Limb (tissue), 2 donors: ENCODE measurements at regions not wholly inside any gene's neighbourhood (a gene's known extent, or its start where the extent isn't known, plus 50 kb on each side); places are given as distances from the start of the nearest gene placed in this dataset.

Experiments used
- DNase-seq, 2 donors: peaks; one replicate each; pipeline ENCODE4 v3.0.0-alpha.2; 2016; ENCODE audit errors: extremely low spot score in 2 of 2

DNA sequence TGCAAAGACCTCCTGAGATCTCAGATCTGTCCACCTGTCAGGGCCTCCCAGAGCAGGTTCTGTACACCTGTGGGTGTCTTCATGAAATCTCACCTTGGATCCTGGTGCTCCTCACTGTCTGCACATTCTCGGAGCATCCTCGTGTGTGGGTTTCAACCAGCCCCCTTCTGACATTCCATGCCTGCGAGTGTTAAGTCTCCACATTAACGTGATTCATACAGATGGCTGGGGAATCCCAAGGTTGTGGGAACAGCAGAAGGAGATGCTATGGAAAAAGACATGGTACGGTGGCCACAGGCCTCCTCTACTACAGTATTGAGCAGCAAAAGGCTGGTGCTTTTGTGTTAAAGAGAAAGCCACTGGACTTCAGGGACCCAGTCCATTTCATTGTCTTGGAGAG lies 556.5 kb downstream of the DHX35 start:
- no peak for DNase-seq

DNA sequence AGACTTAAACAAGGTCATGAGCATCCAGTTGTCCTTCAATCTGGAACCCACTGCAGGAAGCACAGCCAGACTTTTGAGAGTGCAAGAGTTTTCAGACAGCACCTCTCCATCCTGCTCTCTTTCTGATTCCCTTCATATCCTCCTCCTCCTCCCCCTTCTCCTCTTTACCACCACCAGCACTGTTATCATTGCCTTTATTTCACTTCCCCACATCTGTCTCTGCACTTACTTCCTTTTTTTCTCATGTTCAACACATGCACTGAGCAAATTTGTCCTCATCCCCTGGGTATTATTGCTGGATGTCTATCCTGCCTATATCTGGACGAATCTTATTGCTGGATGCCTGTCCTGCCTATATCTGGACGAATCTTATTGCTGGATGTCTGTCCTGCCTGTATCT lies 554.8 kb downstream of the DHX35 start:
- DNase-seq = no peak

DNA sequence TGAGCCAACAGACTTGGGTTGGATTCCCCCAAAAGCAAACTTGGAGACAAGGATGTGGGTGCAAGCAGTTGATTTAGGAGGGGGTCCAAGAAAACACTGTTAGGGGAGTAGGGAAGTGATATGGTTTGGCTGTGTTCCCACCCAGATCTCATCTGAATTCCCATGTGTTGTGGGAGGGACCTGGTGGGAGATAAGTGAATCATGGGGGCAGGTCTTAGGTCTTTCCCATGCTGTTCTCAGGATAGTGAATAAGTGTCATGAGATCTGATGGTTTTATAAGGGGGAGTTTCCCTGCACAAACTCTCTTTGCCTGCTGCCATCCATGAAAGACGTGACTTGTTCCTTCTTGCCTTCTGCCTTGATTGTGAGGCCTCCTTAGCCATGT lies 542.6 kb downstream of the DHX35 start:
- no peak for DNase-seq

DNA sequence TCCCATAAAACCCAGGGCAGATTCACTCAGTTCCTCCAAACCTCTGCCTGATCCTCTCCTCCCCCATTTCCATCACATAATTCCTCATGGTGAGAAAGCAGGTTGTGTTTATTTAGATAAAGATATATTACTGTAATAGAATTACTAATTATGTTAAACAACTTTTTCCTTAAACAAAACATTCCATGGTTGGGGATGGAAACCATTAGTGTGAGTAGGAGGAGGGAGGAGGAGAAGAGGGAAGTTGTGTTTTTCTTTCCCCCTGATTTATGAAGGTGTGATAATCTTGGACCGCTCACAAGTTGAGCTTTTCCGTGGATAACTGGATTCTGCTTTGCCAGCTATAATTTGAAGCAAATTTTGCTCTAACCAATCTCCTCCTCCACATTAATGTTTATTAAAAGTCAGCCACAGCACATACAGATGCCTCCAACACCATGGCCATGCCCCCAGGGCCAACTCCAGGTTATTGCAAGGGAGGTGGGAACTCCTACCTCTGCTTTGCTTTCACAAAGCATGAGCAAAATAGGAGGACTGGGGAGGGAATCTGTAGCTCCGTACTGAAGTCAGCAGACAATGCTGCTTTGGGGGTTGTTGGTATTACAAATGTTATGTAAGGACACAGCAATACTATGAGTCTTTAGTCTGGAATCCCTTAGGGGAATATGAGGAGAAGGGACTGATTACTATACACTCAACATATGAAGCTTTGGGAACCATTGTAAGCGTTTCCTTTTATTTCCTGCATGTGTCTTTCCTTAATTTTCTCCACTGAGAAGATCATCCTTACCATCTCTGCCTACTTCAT lies 542.0 kb downstream of the DHX35 start:
- DNase-seq = no peak

DNA sequence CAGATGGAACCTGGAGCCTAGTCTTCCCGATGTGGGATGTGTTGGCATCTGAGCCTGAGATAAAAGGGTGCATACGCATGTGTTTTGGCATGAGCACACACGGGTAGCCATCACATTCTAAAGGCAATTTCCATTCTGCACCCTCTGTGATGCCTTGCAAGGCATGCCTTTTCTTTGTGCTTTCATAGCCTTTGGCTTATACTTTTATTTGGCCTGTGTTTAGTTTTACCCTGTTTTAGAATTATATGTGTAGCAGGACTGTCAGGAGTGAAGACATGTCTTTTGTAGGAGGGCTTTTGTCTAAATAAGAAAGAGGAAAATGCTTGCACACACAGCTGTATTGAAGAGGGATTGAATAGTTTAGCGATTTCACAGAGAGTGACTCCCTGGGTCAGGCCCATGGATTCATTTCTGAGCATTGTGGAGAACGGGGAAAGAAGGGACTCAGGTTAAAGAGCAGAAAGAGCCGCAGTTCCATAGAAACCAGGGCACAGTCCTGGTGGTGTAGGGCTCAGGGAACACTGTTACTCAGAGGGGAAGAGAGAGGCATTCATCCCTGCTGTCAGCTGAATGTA lies 530.2 kb downstream of the DHX35 start:
- no peak for DNase-seq

DNA sequence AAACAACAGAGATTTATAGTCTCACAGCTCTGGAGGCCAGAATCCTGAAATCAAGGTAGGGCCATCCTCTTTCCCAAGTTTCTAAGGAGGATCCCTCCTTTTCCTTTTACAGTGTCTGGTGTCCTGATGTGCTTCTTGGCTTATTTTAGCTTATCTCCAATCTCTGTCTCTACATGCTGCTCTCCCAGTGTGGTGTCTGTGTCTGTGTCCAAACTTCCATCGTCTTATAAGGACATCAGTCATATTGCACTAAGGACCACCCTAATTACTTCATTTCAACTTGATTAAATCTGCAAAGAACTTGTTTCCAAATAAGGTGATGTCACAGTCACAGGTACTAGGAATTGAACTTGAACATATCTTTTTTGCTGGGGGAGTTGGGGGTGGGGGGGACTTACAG lies 529.6 kb downstream of the DHX35 start:
- no peak for DNase-seq

DNA sequence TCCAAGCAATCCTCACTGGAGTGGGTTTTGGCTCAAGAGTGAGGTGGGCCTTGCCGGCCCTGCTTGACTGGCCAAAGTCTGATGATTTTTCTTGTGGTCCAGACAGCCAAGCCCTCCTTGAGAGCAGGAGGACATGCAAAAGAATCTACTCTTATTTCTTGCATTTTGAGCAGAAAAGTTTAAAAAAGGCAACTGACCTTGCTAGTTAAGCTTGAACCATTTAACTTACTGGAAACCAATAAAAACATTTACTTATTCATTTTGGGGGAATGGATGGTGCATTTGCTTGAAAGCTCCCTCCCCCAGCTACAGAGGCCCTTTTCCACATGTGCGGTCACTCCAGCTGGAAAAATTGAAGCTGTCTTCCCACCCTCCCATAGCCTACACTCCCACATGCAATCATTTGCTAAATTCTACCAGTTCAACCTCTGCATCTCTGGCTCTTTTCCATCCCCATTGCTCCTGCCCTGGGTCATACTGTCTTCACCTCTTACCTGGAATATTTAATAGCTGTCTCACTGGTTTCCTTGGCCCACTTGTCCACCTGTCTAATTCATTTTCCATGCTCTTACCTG lies 527.9 kb downstream of the DHX35 start:
- DNase-seq = peak in 1 of 2 donors; percentile 10

DNA sequence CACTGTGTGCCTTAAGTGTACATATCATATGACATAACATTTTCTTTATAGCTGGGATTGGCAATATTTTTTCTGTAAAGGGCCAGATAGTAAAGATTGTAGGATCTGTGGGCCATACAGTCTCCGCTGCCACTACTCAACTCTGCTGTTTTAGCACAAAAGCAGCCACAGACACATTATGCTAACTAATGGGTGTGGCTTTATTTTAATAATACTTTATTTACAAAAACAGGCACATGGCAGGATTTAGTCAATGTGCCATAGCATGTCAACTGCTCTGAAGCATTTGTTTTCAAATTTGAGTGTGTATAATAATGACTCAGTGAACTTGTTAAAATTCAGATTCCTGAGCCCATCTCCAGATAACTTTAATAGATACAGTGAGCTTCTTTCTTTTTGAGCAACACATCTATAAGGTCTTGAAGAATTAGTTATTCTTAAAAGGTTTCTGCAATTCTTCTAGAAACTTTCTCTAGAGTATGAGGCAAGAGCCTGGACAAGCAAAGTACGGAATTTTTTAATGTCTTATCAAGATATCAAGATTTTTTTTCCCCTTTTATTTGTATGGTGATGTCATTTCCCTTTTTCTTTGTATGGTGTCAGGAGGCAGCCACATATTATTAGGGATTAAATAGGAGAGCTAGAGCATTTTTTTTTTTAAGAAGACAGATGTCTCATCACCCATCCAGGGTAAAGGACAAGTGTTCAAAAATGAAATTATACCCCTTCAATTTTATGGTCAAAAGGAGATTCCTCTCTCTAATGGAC lies 518.3 kb downstream of the DHX35 start:
- DNase-seq = no peak

DNA sequence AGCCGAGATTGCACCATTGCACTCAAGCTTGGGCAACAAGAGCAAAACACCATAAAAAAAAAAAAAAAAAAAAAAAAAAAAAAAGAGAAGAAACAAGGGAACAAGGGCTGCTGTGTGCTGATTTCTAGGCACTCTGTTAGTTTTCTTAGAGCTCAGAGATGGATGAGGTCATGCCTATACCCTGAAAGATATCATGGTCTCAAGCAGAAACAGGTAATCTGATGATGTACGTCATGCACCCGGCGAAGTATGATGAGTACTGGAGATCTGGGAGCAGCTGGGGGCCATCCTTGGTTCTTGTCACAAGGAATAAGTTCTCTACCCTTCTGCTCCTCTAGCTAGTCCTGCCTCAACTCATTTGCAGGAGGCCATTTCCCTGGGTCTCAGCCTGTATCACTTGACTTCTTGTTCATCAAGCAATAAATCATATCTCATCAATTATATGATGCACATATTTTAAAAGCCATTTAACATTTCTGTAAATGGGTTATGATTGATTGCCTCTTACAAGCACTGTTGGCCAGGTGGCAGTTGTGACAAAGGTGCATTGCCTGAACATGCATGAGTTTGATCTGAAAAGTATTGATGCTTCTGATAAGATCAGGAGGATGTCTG lies 517.2 kb downstream of the DHX35 start:
- DNase-seq = no peak

DNA sequence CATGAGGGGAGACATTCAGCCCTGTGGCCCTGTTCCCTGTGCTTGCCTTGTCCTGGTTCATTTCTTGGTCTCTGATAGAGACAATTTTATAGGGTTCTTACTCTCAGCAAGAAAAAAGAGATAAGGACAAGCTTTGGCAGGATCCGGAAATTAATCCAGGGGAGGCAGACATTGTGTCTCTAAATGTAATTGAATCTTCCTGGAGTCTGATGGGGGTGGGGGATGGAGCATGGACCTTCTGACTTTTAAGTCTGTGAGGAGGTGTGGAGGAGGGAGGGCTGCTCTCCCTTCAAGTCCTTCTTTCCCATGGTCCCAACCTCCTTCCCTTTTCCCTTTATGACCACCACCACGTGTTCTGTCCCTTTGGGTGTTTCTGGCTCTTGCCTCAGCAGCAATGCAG lies 512.7 kb downstream of the DHX35 start:
- DNase-seq = no peak

DNA sequence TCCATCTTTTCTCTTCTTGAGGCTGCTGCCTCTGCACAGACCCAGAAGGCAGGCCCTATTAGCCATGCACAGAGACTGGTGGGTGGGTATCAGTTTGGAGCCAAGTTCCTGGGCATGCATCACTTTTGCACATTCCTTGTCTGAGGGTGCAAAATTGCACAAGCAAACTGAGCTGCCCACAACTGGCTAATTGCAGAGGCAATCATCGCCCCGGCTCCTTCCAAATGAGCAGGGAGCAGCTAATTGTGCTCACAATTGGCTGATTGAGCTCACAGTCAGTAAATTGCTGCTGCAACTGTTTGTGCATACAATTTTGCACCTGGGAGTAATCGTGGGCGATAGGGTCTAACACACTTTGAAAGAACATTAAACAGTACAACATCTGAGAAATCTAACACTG lies 511.4 kb downstream of the DHX35 start:
- DNase-seq = no peak

DNA sequence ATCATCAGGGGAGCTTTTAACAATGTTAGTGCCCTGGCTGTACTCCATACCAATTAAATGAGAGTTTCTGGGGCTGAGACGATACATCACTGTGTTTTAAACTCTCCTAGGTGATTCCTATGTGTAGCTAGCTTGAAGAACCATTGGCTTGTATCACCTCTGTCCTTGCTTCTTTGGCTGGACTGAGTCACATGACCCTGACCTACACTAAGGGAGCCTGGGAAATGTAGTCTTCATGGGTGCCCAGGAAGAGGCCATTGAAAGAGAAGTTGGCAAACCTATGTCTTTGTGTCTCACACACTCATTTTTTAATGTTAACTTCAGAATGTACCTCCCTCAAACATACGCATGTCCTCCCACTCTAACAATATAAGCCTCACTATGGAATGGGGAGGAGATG lies 506.6 kb downstream of the DHX35 start:
- DNase-seq = no peak

DNA sequence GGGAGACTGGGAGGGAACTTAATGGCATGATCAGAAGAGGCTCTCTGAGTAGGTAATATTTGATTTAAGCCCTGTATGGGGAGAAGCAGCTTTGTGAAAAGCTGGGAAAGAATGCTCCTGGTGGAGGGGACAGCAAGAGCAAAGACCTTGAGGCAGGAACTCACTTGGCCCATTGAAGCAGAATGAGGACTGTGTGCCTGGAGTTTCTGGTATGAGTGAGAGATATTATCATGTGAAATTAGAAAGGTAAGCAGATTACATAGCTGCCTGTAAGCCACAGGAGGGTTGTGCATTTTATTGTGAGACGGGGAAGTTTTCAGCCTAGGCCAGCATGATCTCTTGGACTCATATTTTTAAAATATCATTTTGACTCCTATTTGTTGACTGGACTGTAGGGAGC lies 502.1 kb downstream of the DHX35 start:
- DNase-seq = no peak

DNA sequence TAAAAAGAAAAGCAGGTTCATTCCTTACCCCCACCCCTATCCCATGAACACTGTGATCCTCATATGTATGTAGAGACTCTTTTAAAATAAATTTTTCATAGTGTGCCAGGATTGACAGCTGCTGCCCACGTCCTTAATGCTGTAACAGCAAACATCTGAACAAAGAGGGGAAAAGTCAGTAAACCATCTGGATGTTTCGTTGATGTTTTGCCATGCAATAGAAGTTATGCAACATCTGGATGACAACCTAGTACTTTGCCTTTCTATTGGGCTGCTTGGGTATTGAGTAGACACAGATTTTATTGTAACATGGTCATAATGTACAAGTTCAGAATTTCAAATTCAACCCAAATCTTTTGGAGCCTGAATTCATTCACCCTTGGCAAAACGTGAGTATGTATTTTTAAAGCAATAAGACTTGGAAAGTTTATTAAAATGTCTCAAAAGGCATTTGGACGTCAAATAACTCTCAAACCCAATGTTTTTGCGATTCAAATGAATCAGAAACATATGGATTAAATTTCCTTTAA lies 500.3 kb downstream of the DHX35 start:
- peak in 1 of 2 donors; percentile 47 for DNase-seq

DNA sequence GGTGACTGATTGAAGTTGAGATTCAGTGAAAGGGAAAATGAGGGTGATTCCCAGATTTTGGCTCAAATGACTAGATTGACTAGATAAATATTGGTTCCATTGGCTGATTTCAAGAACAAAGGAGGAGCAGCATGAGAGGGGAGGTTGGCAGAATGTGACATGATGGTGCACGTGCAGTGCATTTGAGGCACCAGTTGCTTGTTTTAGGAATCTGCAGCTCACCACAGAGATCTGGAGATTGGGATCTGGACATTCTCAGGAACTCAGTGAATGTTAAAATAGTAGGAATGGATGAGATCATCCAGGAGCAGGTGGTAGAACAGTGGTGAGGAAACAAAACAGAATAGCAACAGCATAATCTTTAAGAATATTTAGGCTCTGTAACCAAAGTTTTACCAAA lies 496.3 kb downstream of the DHX35 start:
- DNase-seq = no peak

DNA sequence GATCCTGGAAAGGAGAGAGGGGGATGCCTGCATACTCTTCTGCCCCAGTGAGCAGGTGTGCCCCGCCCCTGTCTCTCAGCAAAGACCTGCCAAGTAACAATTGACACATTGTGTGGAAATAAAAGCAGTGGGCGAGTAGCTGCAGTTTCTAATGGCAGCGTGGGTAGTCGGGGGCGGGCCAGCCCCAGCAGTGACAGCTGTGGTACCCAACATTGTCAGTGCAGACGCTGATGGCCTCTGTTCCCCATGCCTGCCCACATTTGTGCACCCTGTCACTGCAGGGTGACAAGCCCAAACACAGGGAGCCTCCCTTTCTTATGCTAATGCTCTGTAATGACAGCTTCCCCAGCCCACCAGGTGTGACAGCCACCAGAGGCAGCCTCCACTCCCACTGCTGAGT lies 491.7 kb downstream of the DHX35 start:
- DNase-seq = no peak

DNA sequence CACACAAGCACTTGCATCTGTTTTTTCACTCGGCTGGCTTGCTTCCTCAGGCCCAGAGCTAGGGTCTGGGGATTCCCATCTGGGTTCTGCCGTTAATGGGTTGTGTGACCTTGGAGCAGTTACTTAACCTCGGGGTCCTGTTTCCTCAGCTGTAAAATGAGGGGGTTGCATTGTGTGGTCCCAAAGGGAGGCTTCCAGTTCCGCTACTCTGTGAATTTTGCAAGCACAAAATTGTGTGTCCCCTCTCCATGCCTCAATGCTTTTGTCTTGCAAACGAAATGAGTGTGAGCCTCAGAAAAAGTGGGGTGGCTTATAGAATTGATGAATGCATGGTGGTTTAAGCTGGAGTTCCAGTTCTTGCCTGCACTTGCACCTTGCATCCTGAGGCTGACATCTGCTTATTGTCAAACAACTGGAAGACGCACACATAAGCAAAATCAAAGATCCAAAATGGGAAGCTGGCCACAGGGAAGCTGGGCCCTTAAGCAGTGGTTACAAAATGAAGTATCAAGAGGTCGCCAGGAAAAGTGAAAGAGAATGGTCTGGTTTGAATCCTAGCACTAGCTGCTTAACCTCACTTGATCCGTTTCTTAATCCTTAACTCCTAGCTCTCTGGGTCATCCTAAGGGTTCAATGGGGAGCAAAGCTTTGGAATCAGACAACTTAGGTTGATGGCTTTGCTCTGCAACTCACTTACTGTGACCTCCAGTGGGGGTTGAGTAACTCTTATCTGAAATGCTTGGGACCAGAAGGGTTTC lies 490.6 kb downstream of the DHX35 start:
- no peak for DNase-seq

DNA sequence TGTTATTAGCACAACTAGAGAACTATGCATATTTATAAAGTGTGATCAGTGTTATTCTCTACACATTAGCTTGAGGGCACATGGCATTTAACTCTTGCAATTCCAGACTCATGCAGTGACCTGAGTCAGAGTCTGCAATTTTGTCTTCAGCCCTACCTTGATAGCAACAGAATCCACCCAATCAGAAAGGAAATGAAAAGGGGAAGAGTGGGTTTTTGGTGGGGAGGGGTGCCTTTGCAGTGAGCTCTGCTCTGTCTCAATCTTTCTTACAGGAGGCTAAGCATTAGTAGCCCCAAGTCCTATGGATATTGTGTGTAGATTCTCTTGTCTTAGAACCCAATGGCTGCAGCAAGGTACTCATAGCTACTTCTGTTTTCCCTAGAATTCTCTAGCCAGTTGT lies 489.2 kb downstream of the DHX35 start:
- no peak for DNase-seq

DNA sequence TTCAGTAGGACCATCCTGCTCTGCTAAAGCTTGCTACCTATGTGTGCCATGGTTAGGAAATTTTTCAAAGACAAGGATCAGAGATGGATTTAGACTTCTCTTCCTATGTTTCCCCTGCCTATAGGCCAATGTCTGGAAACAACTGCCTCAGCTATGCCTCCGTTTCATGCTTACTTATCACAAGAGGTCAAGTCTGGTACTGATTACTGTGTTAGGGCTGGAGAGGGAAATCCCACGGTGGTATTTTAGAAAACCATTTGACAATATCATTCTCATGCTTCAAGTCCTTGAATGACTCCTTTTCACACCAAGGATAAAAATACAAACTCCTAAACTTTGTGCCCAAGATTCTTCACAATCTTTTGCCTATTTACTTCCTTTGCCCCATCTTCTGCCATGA lies 484.3 kb downstream of the DHX35 start:
- no peak for DNase-seq

DNA sequence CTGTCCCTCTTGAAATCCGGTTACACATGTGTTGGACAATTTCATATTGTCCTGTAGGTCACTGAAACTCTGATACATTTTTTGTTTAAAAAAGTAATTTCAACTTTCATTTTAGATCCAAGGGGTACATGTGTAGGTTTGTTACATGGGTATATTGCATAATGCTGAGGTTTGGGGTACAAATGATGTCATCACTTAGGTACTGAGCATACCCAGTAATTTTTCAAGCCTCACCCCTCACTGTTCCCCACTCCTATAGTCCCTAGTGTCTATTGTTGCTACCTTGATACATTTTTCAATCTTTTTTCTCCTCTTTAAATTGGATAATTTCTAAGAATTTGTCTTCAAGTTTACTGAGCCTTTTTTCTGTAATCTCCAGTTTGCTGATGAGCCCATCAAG lies 483.0 kb downstream of the DHX35 start:
- no peak for DNase-seq

DNA sequence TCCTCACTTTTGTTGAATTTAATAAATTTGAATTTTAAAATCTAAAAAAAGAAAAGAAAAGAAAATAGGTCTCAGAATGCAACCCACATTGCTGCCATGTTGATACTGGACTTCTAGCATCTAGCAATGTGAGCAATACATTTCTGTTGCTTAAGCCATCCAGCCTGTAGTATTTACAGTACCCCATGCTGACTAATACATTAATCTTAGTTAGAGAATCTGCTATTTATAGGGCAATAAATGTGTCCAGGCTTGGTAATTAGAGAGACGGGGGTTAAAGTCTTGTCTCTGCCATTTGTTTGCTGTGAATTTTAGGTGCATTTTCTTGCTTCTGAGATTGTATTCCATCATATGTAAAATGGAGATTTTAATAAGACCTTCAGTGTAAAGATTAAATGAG lies 471.3 kb downstream of the DHX35 start:
- DNase-seq = no peak
